HepG2 (cell line): ENCODE measurements at regions not wholly inside any gene's neighbourhood (a gene's known extent, or its start where the extent isn't known, plus 50 kb on each side); places are given as distances from the start of the nearest gene placed in this dataset.

Experiments used
- CTCF ChIP-seq: sonication (generic); formaldehyde crosslinking; IDR thresholded peaks from 2 replicates; pipeline ENCODE4 v1.5.0; 2020; ENCODE audit warnings: mild to moderate bottlenecking, missing genetic modification reagents, moderate library complexity
- EP300 ChIP-seq, 3 experiments: sonication (generic) in 1 of 3; formaldehyde crosslinking in 1 of 3; IDR thresholded peaks; 2 replicates each; pipeline versions ENCODE4 v1.5.1 to v1.6.1; 2011 to 2020; ENCODE audit warnings: low read depth in 2 of 3, low read length in 2 of 3, borderline replicate concordance in 1 of 3, improper control_type of control experiment in 1 of 3, mild to moderate bottlenecking in 1 of 3, missing genetic modification reagents in 1 of 3, moderate library complexity in 1 of 3
- ZNF232 ChIP-seq: sonication (generic); formaldehyde crosslinking; IDR thresholded peaks from 2 replicates; pipeline ENCODE4 v1.4.0; 2020; ENCODE audit warnings: missing genetic modification reagents, borderline replicate concordance

GRCh38 chr14:36055052-36055378 lies 121.5 kb downstream of the PTCSC3 start:
- TF ChIP-seq EP300 (IDR thresholded peaks at IDR 0.05; ENCODE audit: low read depth in 2 of 2, low read length in 2 of 2) = no peak
- TF ChIP-seq EP300 (CRISPR knock-in tag; IDR thresholded peaks at IDR 0.05; ENCODE audit: borderline replicate concordance) = no peak
- TF ChIP-seq ZNF232 (CRISPR knock-in tag) = no peak
- TF ChIP-seq CTCF = no peak
